A549 (cell line): ENCODE measurements at regions not wholly inside any gene's neighbourhood (a gene's known extent, or its start where the extent isn't known, plus 50 kb on each side); places are given as distances from the start of the nearest gene placed in this dataset.
"Not testable (repeated sequence)": the region's sequence is repeated elsewhere in the genome, so short reads cannot be mapped to it uniquely, and the experiment has no call there.

Experiments used
- ATAC-seq, 2 experiments: fragments of 200-7000 bp in 1 of 2; fragments of >200 bp in 1 of 2; cut with Nextera tagmentation in 1 of 2; cut with Tn5 transposase in 1 of 2; 3 replicates each; pipeline versions ENCODE4 v1.8.0 to v1.9.1; 2018 to 2020; ENCODE audit warnings: mild to moderate bottlenecking in 1 of 2, moderate library complexity in 1 of 2
- CTCF ChIA-PET: fragments of 300-600 bp; sonication (Branson Sonifier 250); formaldehyde crosslinking; extraction: SDS; loops from one replicate; lab custom pipeline; 2021; ENCODE audit warnings: antibody characterized with exemption, inconsistent platforms; lab: Yijun Ruan, JAX
- POLR2A ChIA-PET: fragments of 350-600 bp; formaldehyde crosslinking; extraction: SDS; loops from one replicate; lab custom pipeline; 2021; ENCODE audit warnings: antibody characterized with exemption, inconsistent platforms; lab: Yijun Ruan, JAX
- DNase-seq, 2 experiments: peaks; one replicate each; pipeline versions ENCODE4 v3.0.0 to v3.0.0-alpha.2; 2011 to 2016; ENCODE audit warnings: low read depth in 1 of 2, low spot score in 1 of 2
- FAIRE-seq: peaks from 2 replicates; lab custom pipeline; 2011; peaks lifted over from hg19 to GRCh38; lab: Jason Lieb, UNC
- H3K27ac ChIP-seq, 2 experiments: fragments of >200 bp; sonication (Bioruptor Twin); formaldehyde crosslinking; 3 replicates each; pipeline ENCODE4 v1.5.1; 2016 to 2017
- H3K4me1 ChIP-seq: fragments of >200 bp; sonication (Bioruptor Twin); formaldehyde crosslinking; 3 replicates; pipeline ENCODE4 v1.6.1; 2016
- H3K4me2 ChIP-seq: fragments of >200 bp; sonication (Bioruptor Twin); formaldehyde crosslinking; 3 replicates; pipeline ENCODE4 v1.6.1; 2016
- H3K4me3 ChIP-seq: fragments of >200 bp; sonication (Bioruptor Twin); formaldehyde crosslinking; 3 replicates; pipeline ENCODE4 v1.5.1; 2016
- H3K9me3 ChIP-seq: fragments of >200 bp; sonication (Bioruptor Twin); formaldehyde crosslinking; 3 replicates; pipeline ENCODE4 v1.6.1; 2016
- BHLHE40 ChIP-seq: IDR thresholded peaks from 2 replicates; pipeline ENCODE4 v1.6.1; 2012; ENCODE audit warnings: low read depth, low read length, inconsistent platforms
- CEBPB ChIP-seq, 2 experiments: fragments of >200 bp in 1 of 2; sonication (Bioruptor Twin) in 1 of 2; formaldehyde crosslinking in 1 of 2; IDR thresholded peaks; 2 replicates each; pipeline ENCODE4 v1.6.1; 2012 to 2016
- CHD4 ChIP-seq: fragments of 200-600 bp; sonication (generic); IDR thresholded peaks from 2 replicates; pipeline ENCODE4 v1.6.1; 2016; ENCODE audit warnings: antibody characterized with exemption, mild to moderate bottlenecking, borderline replicate concordance
- EP300 ChIP-seq, 2 experiments: fragments of >200 bp; sonication (Bioruptor Twin); formaldehyde crosslinking; IDR thresholded peaks; 2 replicates in 1 of 2; 3 replicates in 1 of 2; pipeline ENCODE4 v1.6.1; 2016 to 2017
- ESRRA ChIP-seq: fragments of 150-350 bp; IDR thresholded peaks from 2 replicates; pipeline ENCODE4 v1.6.1; 2014; ENCODE audit warnings: mild to moderate bottlenecking, low read length, borderline replicate concordance
- FOSL2 ChIP-seq, 2 experiments: fragments of 450-650 bp in 1 of 2; fragments of >200 bp in 1 of 2; sonication (Bioruptor Twin) in 1 of 2; formaldehyde crosslinking; IDR thresholded peaks; 2 replicates each; pipeline versions ENCODE4 v1.5.0 to v1.6.1; 2016 to 2020; ENCODE audit warnings: mild to moderate bottlenecking in 1 of 2, moderate library complexity in 1 of 2
- FOXS1 ChIP-seq: fragments of 250-450 bp; sonication (Bioruptor Pico); IDR thresholded peaks from 2 replicates; pipeline ENCODE4 v1.5.0; 2020; ENCODE audit warnings: mild to moderate bottlenecking, moderate library complexity
- HDAC2 ChIP-seq: fragments of 200-600 bp; sonication (generic); IDR thresholded peaks from 2 replicates; pipeline ENCODE4 v1.6.1; 2016
- HOXB13 ChIP-seq: fragments of 250-450 bp; sonication (Bioruptor Pico); IDR thresholded peaks from 2 replicates; pipeline ENCODE4 v1.5.0; 2020; ENCODE audit warnings: low read depth, mild to moderate bottlenecking, moderate library complexity
- KDM1A ChIP-seq: fragments of 200-600 bp; sonication (generic); IDR thresholded peaks from 2 replicates; pipeline ENCODE4 v1.6.1; 2016; ENCODE audit warnings: low read depth, mild to moderate bottlenecking
- MYC ChIP-seq: IDR thresholded peaks from 2 replicates; pipeline ENCODE4 v1.6.1; 2012; ENCODE audit warnings: mild to moderate bottlenecking, inconsistent platforms, low read length, improper control_type of control experiment, borderline replicate concordance
- RARB ChIP-seq: fragments of 250-450 bp; sonication (Bioruptor Pico); IDR thresholded peaks from 2 replicates; pipeline ENCODE4 v1.8.0; 2021; ENCODE audit warnings: mild to moderate bottlenecking, moderate library complexity
- ZNF302 ChIP-seq: fragments of 250-450 bp; sonication (Bioruptor Pico); IDR thresholded peaks from 2 replicates; pipeline ENCODE4 v1.9.0; 2021; ENCODE audit warnings: inconsistent platforms, mild to moderate bottlenecking, moderate library complexity
- WGBS: methylation state at CpG from one replicate; pipeline ENCODE4 v1.1.6; 2017; ENCODE audit errors: missing lambda C conversion rate; 5-methylcytosine and 5-hydroxymethylcytosine counted together
- TF ChIP-seq, protein P1 (sequence below): fragments of 250-450 bp; sonication (Bioruptor Pico); IDR thresholded peaks from 2 replicates; pipeline ENCODE4 v1.5.0; 2020; ENCODE audit warnings: low read depth, mild to moderate bottlenecking, moderate library complexity
- TF ChIP-seq, protein P2 (sequence below): IDR thresholded peaks from 2 replicates; pipeline ENCODE4 v1.6.1; 2012
- TF ChIP-seq, protein P3 (sequence below): IDR thresholded peaks from 2 replicates; pipeline ENCODE4 v1.6.1; 2012; ENCODE audit warnings: low read depth, borderline replicate concordance
- TF ChIP-seq, protein P4 (sequence below): fragments of >200 bp; sonication (Bioruptor Twin); formaldehyde crosslinking; IDR thresholded peaks from 2 replicates; pipeline ENCODE4 v1.6.1; 2016
- TF ChIP-seq, protein P5 (sequence below): fragments of 150-350 bp; IDR thresholded peaks from 2 replicates; pipeline ENCODE4 v1.6.1; 2014; ENCODE audit warnings: low read depth, mild to moderate bottlenecking, low read length

GRCh38 chr3:110021659-110022058 lies 684.3 kb upstream of the DPPA4 start (continued):
- TF ChIP-seq, protein P1, sequence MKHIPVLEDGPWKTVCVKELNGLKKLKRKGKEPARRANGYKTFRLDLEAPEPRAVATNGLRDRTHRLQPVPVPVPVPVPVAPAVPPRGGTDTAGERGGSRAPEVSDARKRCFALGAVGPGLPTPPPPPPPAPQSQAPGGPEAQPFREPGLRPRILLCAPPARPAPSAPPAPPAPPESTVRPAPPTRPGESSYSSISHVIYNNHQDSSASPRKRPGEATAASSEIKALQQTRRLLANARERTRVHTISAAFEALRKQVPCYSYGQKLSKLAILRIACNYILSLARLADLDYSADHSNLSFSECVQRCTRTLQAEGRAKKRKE (CRISPR knock-in tag): no peak
- no peak for TF ChIP-seq HDAC2
- TF ChIP-seq, protein P2, sequence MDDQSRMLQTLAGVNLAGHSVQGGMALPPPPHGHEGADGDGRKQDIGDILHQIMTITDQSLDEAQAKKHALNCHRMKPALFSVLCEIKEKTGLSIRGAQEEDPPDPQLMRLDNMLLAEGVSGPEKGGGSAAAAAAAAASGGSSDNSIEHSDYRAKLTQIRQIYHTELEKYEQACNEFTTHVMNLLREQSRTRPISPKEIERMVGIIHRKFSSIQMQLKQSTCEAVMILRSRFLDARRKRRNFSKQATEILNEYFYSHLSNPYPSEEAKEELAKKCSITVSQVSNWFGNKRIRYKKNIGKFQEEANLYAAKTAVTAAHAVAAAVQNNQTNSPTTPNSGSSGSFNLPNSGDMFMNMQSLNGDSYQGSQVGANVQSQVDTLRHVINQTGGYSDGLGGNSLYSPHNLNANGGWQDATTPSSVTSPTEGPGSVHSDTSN: no peak
- TF ChIP-seq, protein P3, sequence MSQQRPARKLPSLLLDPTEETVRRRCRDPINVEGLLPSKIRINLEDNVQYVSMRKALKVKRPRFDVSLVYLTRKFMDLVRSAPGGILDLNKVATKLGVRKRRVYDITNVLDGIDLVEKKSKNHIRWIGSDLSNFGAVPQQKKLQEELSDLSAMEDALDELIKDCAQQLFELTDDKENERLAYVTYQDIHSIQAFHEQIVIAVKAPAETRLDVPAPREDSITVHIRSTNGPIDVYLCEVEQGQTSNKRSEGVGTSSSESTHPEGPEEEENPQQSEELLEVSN: no peak
- no peak for TF ChIP-seq CHD4
- no peak for TF ChIP-seq KDM1A
- TF ChIP-seq RARB (CRISPR knock-in tag): no peak
- TF ChIP-seq BHLHE40: no peak
- no peak for TF ChIP-seq EP300 (IDR thresholded peaks at IDR 0.05)
- TF ChIP-seq FOXS1: no peak
- TF ChIP-seq ESRRA: no peak
- no peak for TF ChIP-seq FOSL2 (IDR thresholded peaks at IDR 0.05)
- no peak for TF ChIP-seq FOSL2 (CRISPR knock-in tag; IDR thresholded peaks at IDR 0.05)
- TF ChIP-seq ZNF302 (CRISPR knock-in tag): no peak
- TF ChIP-seq, all 56 proteins: peak for 0

- CTCF ChIA-PET, FAIRE-seq, H3K9me3 ChIP-seq, H3K4me3 ChIP-seq, DNase-seq, H3K27ac ChIP-seq, H3K4me1 ChIP-seq, POLR2A ChIA-PET, ATAC-seq, H3K4me2 ChIP-seq: not testable (repeated sequence)
- WGBS: 40% methylated on average over 1 of the region's 1 CpG
Measured at GRCh38 chr3:110023022-110023421, 685.7 kb upstream of the DPPA4 start.

DNA sequence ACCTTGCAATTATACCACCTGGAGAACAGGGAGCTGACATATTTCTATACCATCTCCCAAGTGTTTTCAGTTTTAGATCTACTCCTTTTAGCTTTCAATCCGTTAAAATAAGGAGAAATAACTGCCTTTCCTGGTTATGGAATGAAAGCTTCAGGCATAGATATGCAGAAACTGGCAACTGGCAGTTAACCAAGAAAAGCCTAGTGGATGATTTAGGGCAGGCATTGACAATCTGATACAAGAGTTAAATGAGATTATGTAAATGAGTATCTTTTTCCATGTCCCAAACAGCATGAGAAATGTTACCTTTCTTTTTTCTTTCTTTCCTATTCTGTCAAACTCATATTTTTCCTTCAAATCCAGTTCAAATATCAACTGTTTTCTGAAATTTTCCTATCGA lies 689.1 kb upstream of the DPPA4 start:
- 58% methylated on average over 2 of the region's 2 CpGs for WGBS
- no peak for DNase-seq
- H3K4me2 ChIP-seq: no peak overlapping the region
- H3K27ac ChIP-seq: no peak overlapping the region
- ChIA-PET POLR2A (no interaction called here), CTCF (no interaction called here)
- peaks cover 8% of the 10 kb centered on the region; the same call in 1 of the 3 replicates for H3K4me1 ChIP-seq
- no peak for FAIRE-seq
- no peak for TF ChIP-seq MYC
- TF ChIP-seq, protein P4, sequence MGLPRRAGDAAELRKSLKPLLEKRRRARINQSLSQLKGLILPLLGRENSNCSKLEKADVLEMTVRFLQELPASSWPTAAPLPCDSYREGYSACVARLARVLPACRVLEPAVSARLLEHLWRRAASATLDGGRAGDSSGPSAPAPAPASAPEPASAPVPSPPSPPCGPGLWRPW: no peak
- TF ChIP-seq, protein P5, sequence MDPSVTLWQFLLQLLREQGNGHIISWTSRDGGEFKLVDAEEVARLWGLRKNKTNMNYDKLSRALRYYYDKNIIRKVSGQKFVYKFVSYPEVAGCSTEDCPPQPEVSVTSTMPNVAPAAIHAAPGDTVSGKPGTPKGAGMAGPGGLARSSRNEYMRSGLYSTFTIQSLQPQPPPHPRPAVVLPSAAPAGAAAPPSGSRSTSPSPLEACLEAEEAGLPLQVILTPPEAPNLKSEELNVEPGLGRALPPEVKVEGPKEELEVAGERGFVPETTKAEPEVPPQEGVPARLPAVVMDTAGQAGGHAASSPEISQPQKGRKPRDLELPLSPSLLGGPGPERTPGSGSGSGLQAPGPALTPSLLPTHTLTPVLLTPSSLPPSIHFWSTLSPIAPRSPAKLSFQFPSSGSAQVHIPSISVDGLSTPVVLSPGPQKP: no peak
- no peaks in the 10 kb centered on the region for H3K9me3 ChIP-seq
- no peak overlapping the region for H3K4me3 ChIP-seq
- ATAC-seq: no peak

DNA sequence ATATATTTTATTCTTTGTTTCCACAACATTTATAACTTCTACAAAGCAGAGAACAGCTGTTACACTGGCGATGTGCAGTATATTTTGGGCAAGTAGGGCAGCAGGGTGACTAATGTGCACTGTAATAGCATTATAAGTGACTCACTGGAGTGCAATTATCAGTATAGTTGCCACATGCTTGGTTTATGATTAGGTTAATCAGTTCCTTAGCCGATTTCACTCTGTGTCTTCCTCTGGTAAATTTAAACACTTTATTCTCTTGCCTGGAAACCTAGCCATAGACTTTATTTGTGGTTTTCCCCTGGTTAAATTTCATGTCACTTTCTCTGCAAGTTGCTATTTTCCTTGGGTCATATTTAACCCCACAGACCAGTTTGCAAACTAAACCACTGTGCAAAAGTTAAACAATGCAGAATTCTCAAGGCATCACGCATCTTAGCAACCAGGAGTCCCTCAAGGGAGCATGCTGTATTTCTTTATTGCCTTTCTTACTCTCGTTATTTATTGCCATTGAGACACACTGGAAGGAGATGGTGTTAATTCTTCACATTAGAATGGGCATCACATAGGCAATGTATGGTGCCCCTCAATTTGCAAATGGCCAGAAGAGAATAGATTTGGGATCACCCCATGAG lies 690.2 kb upstream of the DPPA4 start:
- H3K4me1 ChIP-seq: peaks cover 8% of the 10 kb centered on the region; the same call in 1 of the 3 replicates
- WGBS: 41% methylated on average over 4 of the region's 4 CpGs
- TF ChIP-seq CEBPB (IDR thresholded peaks at IDR 0.05) (0 out of 4 replicates have a peak, but pooled peaks of 1 of the 2 experiments have one; percentile 23), FOSL2 (IDR thresholded peaks at IDR 0.05) (peak; percentile 62; the same call in 1 of the 2 replicates), FOSL2 (CRISPR knock-in tag; IDR thresholded peaks at IDR 0.05) (peak; percentile 41), ZNF302 (CRISPR knock-in tag) (no peak), BHLHE40 (no peak), HOXB13 (CRISPR knock-in tag) (no peak)
- TF ChIP-seq, all 56 proteins: peak for 2
- peak in 1 of 2 experiments; percentile 56; a peak in 1 of 6 replicates for ATAC-seq
- Histone ChIP-seq H3K4me2 (peak overlapping the region; percentile 47), H3K27ac (0 out of 6 replicates have a peak overlapping the region, but pooled peaks of 1 of the 2 experiments have one; percentile 1), H3K4me3 (no peak overlapping the region), H3K9me3 (no peaks in the 10 kb centered on the region)
- ChIA-PET POLR2A (no interaction called here), CTCF (no interaction called here)
- no peak for DNase-seq
- no peak for FAIRE-seq
